ENCODE measurements at regions not wholly inside any gene's neighbourhood (a gene's known extent, or its start where the extent isn't known, plus 50 kb on each side); places are given as distances from the start of the nearest gene placed in this dataset.
"Not testable (repeated sequence)": the region's sequence is repeated elsewhere in the genome, so short reads cannot be mapped to it uniquely, and the experiment has no call there.

- Histone ChIP-seq H3K27ac (no peak overlapping the region), H3K36me3 (no peaks in the 10 kb centered on the region), H3K9me3 (ENCODE audit: severe bottlenecking) (no peaks in the 10 kb centered on the region), H3K4me3 (ENCODE audit: low read depth, low read length) (no peak overlapping the region), H3K27me3 (ENCODE audit: insufficient read depth, low read depth, severe bottlenecking) (no peaks in the 10 kb centered on the region)
- DNase-seq, result no peak
- TF ChIP-seq CTCF (IDR thresholded peaks at IDR 0.05; ENCODE audit: low read depth, low read length), result no peak
These were observed 81.1 kb downstream of the XRCC2 start for GRCh38 chr7:152594801-152595200.

DNA sequence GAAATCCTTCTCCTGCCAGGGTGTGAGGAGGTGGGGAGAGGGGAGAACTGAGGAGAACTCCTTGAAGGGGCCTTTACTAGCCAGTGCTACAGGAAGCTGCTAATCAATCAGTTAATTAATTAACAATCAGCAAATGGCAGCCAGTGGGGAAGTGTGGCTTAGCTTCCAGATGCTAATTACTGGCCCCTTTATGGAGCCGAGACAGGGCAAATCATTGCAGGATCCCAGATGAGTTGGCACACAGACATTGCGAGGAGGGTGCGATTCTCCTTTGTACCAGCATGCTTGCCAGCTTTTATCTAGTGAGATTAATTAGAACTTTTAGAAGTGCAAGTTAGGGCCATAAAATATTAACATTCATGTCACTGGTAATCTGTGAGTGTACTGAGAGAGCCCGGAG is 84.0 kb downstream of the XRCC2 start:
- no peaks in the 10 kb centered on the region for H3K9me3 ChIP-seq (ENCODE audit: severe bottlenecking)
- H3K27ac ChIP-seq, result no peak overlapping the region
- DNase-seq, result no peak
- H3K27me3 ChIP-seq (ENCODE audit: insufficient read depth, low read depth, severe bottlenecking), result no peaks in the 10 kb centered on the region
- no peaks in the 10 kb centered on the region for H3K36me3 ChIP-seq
- TF ChIP-seq CTCF (IDR thresholded peaks at IDR 0.05; ENCODE audit: low read depth, low read length), result no peak
- no peak overlapping the region for H3K4me3 ChIP-seq (ENCODE audit: low read depth, low read length)

GRCh38 chr7:152590481-152590880 is 85.5 kb downstream of the XRCC2 start:
- no peak overlapping the region for H3K27ac ChIP-seq
- H3K36me3 ChIP-seq, result no peaks in the 10 kb centered on the region
- no peak for TF ChIP-seq CTCF (IDR thresholded peaks at IDR 0.05; ENCODE audit: low read depth, low read length)
- no peak overlapping the region for H3K4me3 ChIP-seq (ENCODE audit: low read depth, low read length)
- H3K27me3 ChIP-seq (ENCODE audit: insufficient read depth, low read depth, severe bottlenecking), result no peaks in the 10 kb centered on the region
- DNase-seq, result no peak
- no peaks in the 10 kb centered on the region for H3K9me3 ChIP-seq (ENCODE audit: severe bottlenecking)

DNA sequence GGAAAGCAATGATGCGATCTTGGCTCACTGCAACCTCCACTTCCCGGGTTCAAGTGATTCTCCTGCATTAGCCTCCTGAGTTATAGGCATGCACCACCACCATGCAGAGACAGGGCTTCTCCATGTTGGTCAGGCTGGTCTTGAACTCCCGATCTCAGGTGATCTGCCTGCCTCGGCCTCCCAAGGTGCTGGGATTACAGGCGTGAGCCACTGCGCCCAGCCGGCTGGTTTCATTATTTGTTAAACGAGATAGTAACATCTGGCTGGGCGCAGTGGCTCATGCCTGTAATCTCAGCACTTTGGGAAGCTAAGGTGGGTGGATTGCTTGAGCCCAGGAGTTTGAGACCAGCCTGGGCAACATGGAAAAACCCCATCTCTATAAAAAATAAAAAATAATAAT is 86.1 kb downstream of the XRCC2 start:
- not testable (repeated sequence) for H3K36me3 ChIP-seq; H3K4me3 ChIP-seq (ENCODE audit: low read depth, low read length); DNase-seq; H3K27me3 ChIP-seq (ENCODE audit: insufficient read depth, low read depth, severe bottlenecking); H3K27ac ChIP-seq; H3K9me3 ChIP-seq (ENCODE audit: severe bottlenecking)

DNA sequence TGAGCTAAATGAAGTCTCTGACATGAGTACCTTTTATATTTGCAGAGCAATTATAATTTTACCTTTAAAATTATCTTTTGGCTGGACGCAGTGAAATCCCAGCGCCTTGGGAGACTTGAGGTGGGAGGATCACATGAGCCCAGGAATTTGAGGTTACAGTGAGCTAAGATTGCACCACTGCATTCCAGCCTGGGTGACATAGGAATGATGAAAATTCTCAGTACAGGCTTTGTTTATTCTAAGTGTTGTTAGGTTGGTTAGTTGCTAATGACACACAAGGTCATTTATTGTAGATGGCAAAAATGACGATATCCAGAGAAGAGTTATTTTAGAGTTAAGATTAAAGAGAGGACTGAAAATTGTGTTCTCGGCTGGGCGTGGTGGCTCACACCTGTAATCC is 87.6 kb downstream of the XRCC2 start:
- DNase-seq, result no peak
- no peaks in the 10 kb centered on the region for H3K9me3 ChIP-seq (ENCODE audit: severe bottlenecking)
- no peak for TF ChIP-seq CTCF (IDR thresholded peaks at IDR 0.05; ENCODE audit: low read depth, low read length)

GRCh38 chr7:152587366-152587765 is 88.6 kb downstream of the XRCC2 start:
- no peak for DNase-seq
- no peaks in the 10 kb centered on the region for H3K27me3 ChIP-seq (ENCODE audit: insufficient read depth, low read depth, severe bottlenecking)
- H3K9me3 ChIP-seq (ENCODE audit: severe bottlenecking), result no peaks in the 10 kb centered on the region
- no peak overlapping the region for H3K4me3 ChIP-seq (ENCODE audit: low read depth, low read length)
- TF ChIP-seq CTCF (IDR thresholded peaks at IDR 0.05; ENCODE audit: low read depth, low read length), result no peak
- H3K36me3 ChIP-seq, result no peaks in the 10 kb centered on the region
- H3K27ac ChIP-seq, result no peak overlapping the region

More for the DNA sequence above, 87.6 kb downstream of the XRCC2 start:
- Histone ChIP-seq H3K4me3 (ENCODE audit: low read depth, low read length) (no peak overlapping the region), H3K27ac (no peak overlapping the region), H3K36me3 (no peaks in the 10 kb centered on the region), H3K27me3 (ENCODE audit: insufficient read depth, low read depth, severe bottlenecking) (no peaks in the 10 kb centered on the region)

Measured in WERI-Rb-1 (cell line).